T follicular helper cell (primary cell): ENCODE measurements at regions not wholly inside any gene's neighbourhood (a gene's known extent, or its start where the extent isn't known, plus 50 kb on each side); places are given as distances from the start of the nearest gene placed in this dataset.
"Not testable (repeated sequence)": the region's sequence is repeated elsewhere in the genome, so short reads cannot be mapped to it uniquely, and the experiment has no call there.

Experiments
- DNase-seq: peaks from one replicate; pipeline ENCODE4 v3.0.0-alpha.2; 2020; ENCODE audit warnings: low read depth

DNA sequence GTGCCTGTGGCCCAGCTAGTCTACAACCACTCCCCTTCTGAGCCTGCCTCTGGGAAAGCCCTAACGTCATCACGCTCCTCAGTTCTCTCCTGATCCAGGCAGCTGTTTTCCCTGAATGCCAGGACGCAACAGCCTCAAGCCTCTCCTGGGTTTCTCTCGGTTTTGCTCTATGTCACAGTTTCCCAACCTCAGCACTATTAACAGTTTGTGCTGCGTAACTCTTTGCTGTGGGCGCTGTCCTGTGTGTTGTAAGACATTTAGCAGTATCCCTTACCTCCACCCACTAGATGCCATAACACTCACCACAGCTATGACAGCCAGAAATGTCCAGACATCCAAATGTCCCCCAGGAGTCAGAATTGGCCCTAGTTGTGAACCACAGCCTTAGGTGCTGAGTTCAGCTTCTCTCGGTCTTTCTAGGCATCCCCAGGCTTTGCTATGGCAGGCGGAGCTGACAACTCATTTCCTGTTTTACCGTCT, 226.3 kb upstream of the NPVF start:
- DNase-seq, result no peak

GRCh38 chr7:25455683-25456251, 227.5 kb upstream of the NPVF start:
- DNase-seq, result no peak

GRCh38 chr7:25456467-25457171, 228.3 kb upstream of the NPVF start:
- no peak for DNase-seq

DNA sequence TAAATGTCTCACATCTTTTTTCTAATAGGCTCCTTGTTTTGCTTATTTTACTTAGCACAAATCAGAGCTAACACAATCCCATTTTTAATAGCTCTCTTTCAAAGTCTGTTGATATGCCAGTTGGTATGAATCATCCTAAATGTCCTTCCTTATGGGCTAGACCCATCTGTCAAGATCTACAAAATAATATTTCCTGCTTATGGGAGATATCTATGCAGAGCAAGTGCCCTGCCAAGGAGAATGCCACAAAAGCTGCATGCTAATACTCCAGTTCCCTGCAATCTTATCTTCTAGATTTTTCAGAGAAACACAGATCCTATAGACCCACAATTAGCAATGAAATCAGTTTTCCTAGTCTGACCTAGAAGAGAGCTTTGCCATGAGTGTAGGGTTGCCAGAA, 230.8 kb upstream of the NPVF start:
- DNase-seq, result no peak

DNA sequence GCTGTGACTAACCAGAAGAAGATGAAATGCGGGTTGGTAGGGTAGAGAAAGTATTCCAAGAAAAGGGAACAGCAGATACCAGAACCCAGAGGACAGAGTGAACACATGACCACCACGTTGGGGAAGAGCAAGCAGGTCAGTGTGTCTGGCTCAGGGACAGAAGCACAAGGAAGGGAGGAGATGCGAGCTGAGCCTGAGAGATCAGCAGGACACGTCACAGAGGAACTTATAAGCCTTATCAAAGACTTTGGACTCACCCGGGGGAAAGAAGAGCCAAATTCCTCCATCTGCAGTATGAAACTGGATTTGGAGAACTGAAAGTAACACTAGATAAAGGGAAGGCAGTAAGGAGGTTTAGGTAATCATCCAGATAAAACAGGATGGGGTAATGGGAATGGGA, 232.1 kb upstream of the NPVF start:
- DNase-seq, result no peak

- DNase-seq, result no peak
Measured at GRCh38 chr7:25469669-25470068, 241.4 kb upstream of the NPVF start.

GRCh38 chr7:25476863-25477499, 248.7 kb upstream of the NPVF start:
- DNase-seq, result no peak

- DNase-seq, result not testable (repeated sequence)
Measured at GRCh38 chr7:25478221-25478620, 249.9 kb upstream of the NPVF start.

GRCh38 chr7:25478925-25479324, 250.6 kb upstream of the NPVF start:
- no peak for DNase-seq

DNA sequence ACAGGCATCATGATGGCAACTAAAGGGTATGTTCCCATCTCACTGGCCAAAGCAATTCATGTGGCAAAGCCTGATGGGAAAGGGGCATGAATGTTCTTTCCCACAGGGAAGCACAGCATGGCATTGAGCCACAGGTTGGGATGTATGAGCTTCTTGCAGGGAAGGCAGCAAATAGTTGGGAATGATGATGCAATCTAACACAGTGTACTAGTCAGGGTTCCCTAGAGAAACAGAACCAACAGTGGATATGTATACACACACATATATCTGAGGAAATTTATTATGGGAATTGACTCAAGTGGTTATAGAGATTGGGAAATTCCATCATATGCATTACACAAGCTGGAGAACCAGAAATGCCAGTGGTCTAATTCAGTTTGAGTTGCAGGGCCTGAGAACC, 253.6 kb upstream of the NPVF start:
- DNase-seq, result no peak

GRCh38 chr7:25482631-25483030, 254.3 kb upstream of the NPVF start:
- no peak for DNase-seq

GRCh38 chr7:25485026-25485425, 256.7 kb upstream of the NPVF start:
- DNase-seq, result no peak

DNA sequence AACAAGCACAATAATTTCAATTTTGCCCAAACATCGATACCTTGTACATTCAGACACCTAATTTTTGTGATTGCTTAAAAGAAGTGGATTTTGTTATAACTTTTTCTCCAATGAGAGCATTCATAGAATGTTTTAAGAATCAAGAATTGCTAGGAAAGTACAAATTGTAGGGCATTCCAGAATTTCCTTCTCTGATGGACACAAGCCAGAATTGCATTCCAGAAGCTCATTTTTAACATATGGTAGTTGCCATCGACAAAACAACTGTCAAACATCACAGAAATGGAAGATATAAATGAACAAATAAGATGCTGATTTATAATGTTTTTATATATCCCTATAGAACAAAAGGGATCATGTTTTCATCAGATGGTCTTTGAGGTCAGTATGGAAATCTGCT, 258.4 kb upstream of the NPVF start:
- no peak for DNase-seq

DNA sequence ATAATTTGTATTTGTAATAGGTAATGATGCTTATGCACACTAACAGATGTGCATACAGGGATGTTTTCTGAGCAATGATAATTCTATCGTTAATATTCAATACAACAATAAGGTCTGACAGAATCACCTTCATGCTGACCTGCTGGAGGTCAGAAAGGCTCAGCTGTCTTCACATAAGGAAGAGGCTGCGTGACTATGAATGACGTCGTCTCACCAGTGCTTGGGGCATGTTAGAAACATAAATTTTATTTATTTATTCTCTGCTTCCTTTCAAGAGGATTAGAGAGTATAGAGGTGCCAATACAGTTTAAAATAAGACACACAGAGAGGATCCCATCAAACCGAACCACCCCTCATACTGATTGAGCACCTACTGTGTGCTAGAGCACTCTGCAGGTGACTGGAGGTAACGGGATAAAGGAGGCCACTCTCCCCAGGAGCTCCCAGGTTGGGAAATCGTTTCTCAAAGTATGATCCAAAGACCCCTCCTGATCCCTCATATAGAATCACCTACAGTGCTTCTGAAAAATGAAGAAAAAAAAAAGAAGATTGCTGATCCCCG, 265.6 kb upstream of the NPVF start:
- no peak for DNase-seq

DNA sequence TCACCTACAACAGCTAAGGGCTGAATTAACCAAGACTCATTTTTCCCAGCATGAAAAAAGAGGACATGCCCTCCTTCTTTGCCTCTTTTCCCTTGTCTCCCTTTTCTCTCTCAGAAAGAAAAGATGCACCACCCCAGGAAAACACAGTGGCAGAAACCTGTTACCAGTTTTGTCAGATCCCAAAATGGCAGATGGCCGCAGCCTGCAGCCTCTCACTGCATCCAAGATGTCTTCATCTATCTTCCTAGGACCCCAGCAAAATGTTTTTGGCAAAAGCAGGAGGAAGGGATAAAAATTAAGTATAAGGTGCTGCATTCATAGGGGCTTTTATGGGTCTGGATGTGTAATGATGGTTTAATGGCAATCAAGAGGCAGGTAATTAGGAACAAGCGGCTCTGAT, 266.6 kb upstream of the NPVF start:
- no peak for DNase-seq

GRCh38 chr7:25495342-25496250, 267.3 kb upstream of the NPVF start:
- DNase-seq, result no peak

GRCh38 chr7:25496476-25497368, 268.4 kb upstream of the NPVF start:
- no peak for DNase-seq

DNA sequence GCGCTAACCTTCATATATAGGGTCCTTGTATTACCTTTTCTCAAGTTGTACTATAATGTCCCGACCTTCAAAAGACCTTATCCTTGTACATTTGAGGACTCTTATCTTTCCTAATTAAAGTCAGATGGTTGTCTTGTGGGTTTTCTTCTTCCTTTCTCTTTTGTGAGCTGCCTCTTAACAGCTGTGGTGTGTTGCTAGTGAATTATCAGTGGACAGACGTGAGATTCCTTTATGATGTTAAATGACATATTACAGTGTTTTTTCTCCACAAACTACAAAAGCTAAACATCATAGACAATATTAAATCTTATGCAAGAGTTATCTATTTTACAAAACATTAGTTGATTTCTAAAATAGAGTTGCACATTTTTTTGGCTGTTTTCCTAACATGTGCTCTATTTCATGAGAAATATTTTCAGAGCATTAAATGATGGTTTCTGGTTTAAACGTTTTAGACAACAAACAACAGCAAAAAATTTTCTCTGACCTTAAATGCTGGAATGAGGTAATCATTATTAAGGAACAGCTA, 272.2 kb upstream of the NPVF start:
- DNase-seq, result no peak

DNA sequence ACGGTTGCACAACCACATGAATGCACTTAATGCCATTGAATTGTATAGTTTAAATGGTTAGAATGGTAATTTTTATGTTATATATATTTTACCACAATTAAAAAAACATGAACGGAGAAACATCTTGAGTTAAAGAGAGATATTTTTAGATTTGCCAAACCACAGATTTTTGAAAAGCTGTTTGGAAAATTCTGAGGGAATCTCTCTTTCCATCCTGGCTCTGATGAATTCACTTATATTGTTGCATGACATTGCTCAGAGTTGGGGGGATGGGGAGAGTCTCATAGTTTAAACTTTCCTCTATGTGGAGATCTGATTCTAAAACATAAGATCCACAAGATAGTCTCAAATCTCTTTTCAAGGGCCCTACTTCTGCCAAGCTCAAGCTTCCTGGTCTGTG, 275.0 kb upstream of the NPVF start:
- no peak for DNase-seq

GRCh38 chr7:25512061-25512687, 283.9 kb upstream of the NPVF start:
- no peak for DNase-seq
